Activated CD4-positive, alpha-beta T cell treated with anti-CD3 and anti-CD28 coated beads for 36 hours (primary cell): ENCODE measurements at regions not wholly inside any gene's neighbourhood (a gene's known extent, or its start where the extent isn't known, plus 50 kb on each side); places are given as distances from the start of the nearest gene placed in this dataset.
A peak's percentile ranks its signal among the peaks of the same experiment; 100 is the strongest.
"Not testable (repeated sequence)": the region's sequence is repeated elsewhere in the genome, so short reads cannot be mapped to it uniquely, and the experiment has no call there.

Experiments used
- ATAC-seq: fragments of 200-7000 bp; cut with Tn5 transposase; one replicate; pipeline ENCODE4 v1.10.0; 2021; ENCODE audit warnings: mild to moderate bottlenecking, moderate library complexity
- CTCF ChIA-PET: fragments of 350-600 bp; sonication (Branson Sonifier 250); formaldehyde crosslinking; loops from one replicate; lab custom pipeline; 2021; ENCODE audit warnings: antibody characterized with exemption; lab: Charles Lee
- POLR2A ChIA-PET: fragments of 350-600 bp; sonication (Branson Sonifier 250); formaldehyde crosslinking; loops from one replicate; lab custom pipeline; 2021; ENCODE audit warnings: antibody characterized with exemption, inconsistent platforms; lab: Charles Lee
- DNase-seq: peaks from one replicate; pipeline ENCODE4 v3.0.0-alpha.2; 2020
- H3K27ac Mint-ChIP-seq: one replicate; pipeline ENCODE4 v1.8.0; 2021; ENCODE audit warnings: mixed read lengths
- H3K27me3 Mint-ChIP-seq: one replicate; pipeline ENCODE4 v1.8.0; 2021; ENCODE audit warnings: mixed read lengths
- H3K36me3 Mint-ChIP-seq: one replicate; pipeline ENCODE4 v1.8.0; 2021; ENCODE audit warnings: low read depth, mixed read lengths
- H3K4me1 Mint-ChIP-seq: one replicate; pipeline ENCODE4 v1.8.0; 2021; ENCODE audit warnings: mixed read lengths
- H3K4me3 Mint-ChIP-seq: one replicate; pipeline ENCODE4 v1.8.0; 2021; ENCODE audit warnings: mild to moderate bottlenecking, moderate library complexity, mixed read lengths
- H3K9me3 Mint-ChIP-seq: one replicate; pipeline ENCODE4 v1.8.0; 2021; ENCODE audit warnings: low read depth, mixed read lengths
- intact Hi-C, 2 experiments: fragments of 100-400 bp; cut with DNase I in 1 of 2; cut with micrococcal nuclease in 1 of 2; formaldehyde crosslinking; loops; one replicate each; pipeline versions ENCODE4 v1.14.2 to v1.15.1; 2022 to 2024; cut with DNase I, micrococcal nuclease

GRCh38 chr5:79888643-79889042 lies 102.4 kb downstream of the MTX3 start:
- CTCF ChIA-PET, result interaction anchor here (1.4 kb wide), 1 partner anchor 10 kb away, joined by 7 read pairs; no protein-coding TSS in a partner anchor
- intact Hi-C loops, result no loop called here
- Mint-ChIP-seq H3K4me1 (no peaks in the 10 kb centered on the region), H3K27ac (no peak overlapping the region), H3K27me3 (peaks cover 8% of the 10 kb centered on the region), H3K4me3 (no peak overlapping the region), H3K36me3 (no peaks in the 10 kb centered on the region), H3K9me3 (peaks cover 5% of the 10 kb centered on the region)
- DNase-seq, result no peak
- no peak for ATAC-seq
- POLR2A ChIA-PET, result no interaction called here

GRCh38 chr5:79886925-79887655 lies 104.0 kb downstream of the MTX3 start:
- H3K36me3 Mint-ChIP-seq, result no peaks in the 10 kb centered on the region
- no peak overlapping the region for H3K27ac Mint-ChIP-seq
- peaks cover 5% of the 10 kb centered on the region for H3K27me3 Mint-ChIP-seq
- POLR2A ChIA-PET, result no interaction called here
- no peaks in the 10 kb centered on the region for H3K4me1 Mint-ChIP-seq
- intact Hi-C loops, result no loop called here
- DNase-seq (no peak), ATAC-seq (no peak)
- CTCF ChIA-PET, result interaction anchor here (0.6 to 1.4 kb wide), 3 partner anchors 9 to 196 kb away, joined by 3 to 7 read pairs (median 4); no protein-coding TSS in a partner anchor
- H3K9me3 Mint-ChIP-seq, result peaks cover 5% of the 10 kb centered on the region
- no peak overlapping the region for H3K4me3 Mint-ChIP-seq

- DNase-seq, result no peak
- H3K9me3 Mint-ChIP-seq, result peaks cover 5% of the 10 kb centered on the region
- H3K4me1 Mint-ChIP-seq, result no peaks in the 10 kb centered on the region
- H3K4me3 Mint-ChIP-seq, result no peak overlapping the region
- H3K36me3 Mint-ChIP-seq, result no peaks in the 10 kb centered on the region
- intact Hi-C loops, result no loop called here
- ChIA-PET CTCF (interaction anchor here (0.6 kb wide), 3 partner anchors 196 to 226 kb away, joined by 3 to 4 read pairs (median 3); no protein-coding TSS in a partner anchor), POLR2A (no interaction called here)
- H3K27ac Mint-ChIP-seq, result no peak overlapping the region
- peaks cover 4% of the 10 kb centered on the region for H3K27me3 Mint-ChIP-seq
- no peak for ATAC-seq
Observed at GRCh38 chr5:79886456-79886855, 104.6 kb downstream of the MTX3 start.

- H3K27me3 Mint-ChIP-seq, DNase-seq, H3K4me3 Mint-ChIP-seq, H3K27ac Mint-ChIP-seq, H3K4me1 Mint-ChIP-seq, H3K36me3 Mint-ChIP-seq, CTCF ChIA-PET, POLR2A ChIA-PET, H3K9me3 Mint-ChIP-seq, ATAC-seq: not testable (repeated sequence)
- intact Hi-C loops, result loop anchor here in 1 of 2 experiments (5.0 kb wide), 1 partner anchor 427 kb away; no protein-coding TSS in a partner anchor
Observed at GRCh38 chr5:79879880-79880279, 111.2 kb downstream of the MTX3 start.

- ChIA-PET POLR2A (no interaction called here), CTCF (interaction anchor here (0.7 to 2.5 kb wide), 17 partner anchors 9 to 615 kb away, joined by 3 to 34 read pairs (median 4); no protein-coding TSS in a partner anchor)
- Mint-ChIP-seq H3K27me3 (peaks cover 1% of the 10 kb centered on the region), H3K9me3 (peaks cover 2% of the 10 kb centered on the region), H3K36me3 (no peaks in the 10 kb centered on the region), H3K27ac (no peak overlapping the region), H3K4me1 (no peaks in the 10 kb centered on the region), H3K4me3 (no peak overlapping the region)
- ATAC-seq (peak; percentile 70), DNase-seq (peak; percentile 70)
- intact Hi-C loops, result loop anchor here (1.0 to 5.0 kb wide), 2 partner anchors 204 to 428 kb away; no protein-coding TSS in a partner anchor
Observed at GRCh38 chr5:79878721-79879336, 112.2 kb downstream of the MTX3 start.

- POLR2A ChIA-PET, result no interaction called here
- Mint-ChIP-seq H3K27me3 (peaks cover 4% of the 10 kb centered on the region), H3K36me3 (no peaks in the 10 kb centered on the region), H3K4me1 (no peaks in the 10 kb centered on the region), H3K27ac (no peak overlapping the region), H3K9me3 (peaks cover 2% of the 10 kb centered on the region), H3K4me3 (no peak overlapping the region)
- ATAC-seq (no peak), DNase-seq (no peak)
- intact Hi-C loops, result loop anchor here (1.0 to 5.0 kb wide), 2 partner anchors 205 to 429 kb away; no protein-coding TSS in a partner anchor
- CTCF ChIA-PET, result interaction anchor here (0.7 to 2.5 kb wide), 14 partner anchors 10 to 213 kb away, joined by 3 to 34 read pairs (median 4); no protein-coding TSS in a partner anchor
Observed at GRCh38 chr5:79878136-79878679, 112.9 kb downstream of the MTX3 start.

- Mint-ChIP-seq H3K9me3 (peaks cover 2% of the 10 kb centered on the region), H3K4me1 (no peaks in the 10 kb centered on the region), H3K36me3 (no peaks in the 10 kb centered on the region), H3K27ac (no peak overlapping the region), H3K27me3 (peaks cover 4% of the 10 kb centered on the region), H3K4me3 (no peak overlapping the region)
- intact Hi-C loops, result loop anchor here in 1 of 2 experiments (5.0 kb wide), 1 partner anchor 431 kb away; no protein-coding TSS in a partner anchor
- DNase-seq (no peak), ATAC-seq (no peak)
- ChIA-PET POLR2A (no interaction called here), CTCF (interaction anchor here (0.7 to 3.1 kb wide), 3 partner anchors 207 to 335 kb away, joined by 3 to 13 read pairs (median 4); no protein-coding TSS in a partner anchor)
Observed at GRCh38 chr5:79876456-79876855, 114.6 kb downstream of the MTX3 start.

- peaks cover 7% of the 10 kb centered on the region for H3K27me3 Mint-ChIP-seq
Observed at GRCh38 chr5:79875230-79875629, 115.8 kb downstream of the MTX3 start.

GRCh38 chr5:79873187-79873586 lies 117.9 kb downstream of the MTX3 start:
- no peak overlapping the region for H3K27ac Mint-ChIP-seq
- no peak overlapping the region for H3K4me3 Mint-ChIP-seq
- no peaks in the 10 kb centered on the region for H3K36me3 Mint-ChIP-seq
- no peaks in the 10 kb centered on the region for H3K9me3 Mint-ChIP-seq
- DNase-seq (no peak), ATAC-seq (no peak)
- ChIA-PET CTCF (interaction anchor here (0.7 to 1.4 kb wide), 2 partner anchors 43 to 211 kb away, joined by 3 to 4 read pairs; no protein-coding TSS in a partner anchor), POLR2A (no interaction called here)
- H3K27me3 Mint-ChIP-seq, result peaks cover 11% of the 10 kb centered on the region
- H3K4me1 Mint-ChIP-seq, result no peaks in the 10 kb centered on the region
- intact Hi-C loops, result no loop called here

More at GRCh38 chr5:79875230-79875629, 115.8 kb downstream of the MTX3 start:
- ATAC-seq, result no peak
- H3K4me1 Mint-ChIP-seq, result no peaks in the 10 kb centered on the region
- H3K4me3 Mint-ChIP-seq, result no peak overlapping the region
- intact Hi-C loops, result loop anchor here in 1 of 2 experiments (5.0 kb wide), 1 partner anchor 432 kb away; no protein-coding TSS in a partner anchor
- no peaks in the 10 kb centered on the region for H3K36me3 Mint-ChIP-seq
- POLR2A ChIA-PET, result no interaction called here
- no peak overlapping the region for H3K27ac Mint-ChIP-seq
- CTCF ChIA-PET, result interaction anchor here (0.7 to 3.1 kb wide), 2 partner anchors 208 to 322 kb away, joined by 4 to 13 read pairs; no protein-coding TSS in a partner anchor
- no peak for DNase-seq
- H3K9me3 Mint-ChIP-seq, result peaks cover 2% of the 10 kb centered on the region

- CTCF ChIA-PET, result interaction anchor here (1.4 kb wide), 1 partner anchor 211 kb away, joined by 4 read pairs; no protein-coding TSS in a partner anchor
- Mint-ChIP-seq H3K27ac (no peak overlapping the region), H3K4me3 (no peak overlapping the region), H3K36me3 (no peaks in the 10 kb centered on the region), H3K4me1 (no peaks in the 10 kb centered on the region), H3K9me3 (no peaks in the 10 kb centered on the region), H3K27me3 (peaks cover 11% of the 10 kb centered on the region)
- intact Hi-C loops, result no loop called here
- no peak for ATAC-seq
- DNase-seq, result no peak
- POLR2A ChIA-PET, result no interaction called here
Observed at GRCh38 chr5:79872291-79872690, 118.8 kb downstream of the MTX3 start.
